Karpas-422 (cell line): ENCODE measurements at regions not wholly inside any gene's neighbourhood (a gene's known extent, or its start where the extent isn't known, plus 50 kb on each side); places are given as distances from the start of the nearest gene placed in this dataset.

ENCODE experiments used
- DNase-seq: peaks from one replicate; pipeline ENCODE4 v3.0.0-alpha.2; 2015
- H2AFZ ChIP-seq: fragments of 200-600 bp; sonication (generic); 2 replicates; pipeline ENCODE4 v1.6.1; 2014; ENCODE audit warnings: antibody characterized with exemption, low read length, mixed read lengths
- H3K27ac ChIP-seq: fragments of 200-600 bp; sonication (generic); 2 replicates; pipeline ENCODE4 v1.5.1; 2014; ENCODE audit warnings: mild to moderate bottlenecking, low read length, moderate library complexity
- H3K27me3 ChIP-seq: fragments of 200-600 bp; sonication (generic); 2 replicates; pipeline ENCODE4 v1.6.1; 2014; ENCODE audit warnings: low read length, mixed read lengths
- H3K36me3 ChIP-seq: fragments of 200-600 bp; sonication (generic); 2 replicates; pipeline ENCODE4 v1.6.1; 2014; ENCODE audit warnings: low read length, mixed read lengths; ENCODE audit not compliant: insufficient read depth
- H3K4me1 ChIP-seq: fragments of 200-600 bp; sonication (generic); 2 replicates; pipeline ENCODE4 v1.6.1; 2014; ENCODE audit warnings: mild to moderate bottlenecking, low read length, mixed read lengths
- H3K4me2 ChIP-seq: fragments of 200-600 bp; sonication (generic); 2 replicates; pipeline ENCODE4 v1.6.1; 2014; ENCODE audit warnings: low read length, low read depth, mild to moderate bottlenecking; ENCODE audit not compliant: poor library complexity, severe bottlenecking
- H3K4me3 ChIP-seq: fragments of 200-600 bp; sonication (generic); 2 replicates; pipeline ENCODE4 v1.5.1; 2014; ENCODE audit warnings: mild to moderate bottlenecking, antibody characterized with exemption, low read length, mixed read lengths
- H3K79me2 ChIP-seq: fragments of 200-600 bp; sonication (generic); 2 replicates; pipeline ENCODE4 v1.6.1; 2014; ENCODE audit warnings: mild to moderate bottlenecking, low read length, mixed read lengths
- H3K9ac ChIP-seq: fragments of 200-600 bp; sonication (generic); 2 replicates; pipeline ENCODE4 v1.6.0; 2014; ENCODE audit warnings: low read length
- H3K9me2 ChIP-seq: fragments of 200-600 bp; sonication (generic), shearing (Covaris generic); replicated peaks from 2 replicates; pipeline ENCODE4 v1.6.0; 2014; ENCODE audit warnings: mild to moderate bottlenecking, low read length, moderate library complexity; ENCODE audit not compliant: insufficient read depth
- H3K9me3 ChIP-seq: fragments of 300-700, 200-600 bp; sonication (generic); 2 replicates; pipeline ENCODE4 v1.6.1; 2014; ENCODE audit warnings: low read length, mixed read lengths
- H4K20me1 ChIP-seq: fragments of 200-600 bp; sonication (generic); 2 replicates; pipeline ENCODE4 v1.6.1; 2014; ENCODE audit warnings: mild to moderate bottlenecking, antibody characterized with exemption, low read length, low read depth; ENCODE audit not compliant: insufficient read depth

DNA sequence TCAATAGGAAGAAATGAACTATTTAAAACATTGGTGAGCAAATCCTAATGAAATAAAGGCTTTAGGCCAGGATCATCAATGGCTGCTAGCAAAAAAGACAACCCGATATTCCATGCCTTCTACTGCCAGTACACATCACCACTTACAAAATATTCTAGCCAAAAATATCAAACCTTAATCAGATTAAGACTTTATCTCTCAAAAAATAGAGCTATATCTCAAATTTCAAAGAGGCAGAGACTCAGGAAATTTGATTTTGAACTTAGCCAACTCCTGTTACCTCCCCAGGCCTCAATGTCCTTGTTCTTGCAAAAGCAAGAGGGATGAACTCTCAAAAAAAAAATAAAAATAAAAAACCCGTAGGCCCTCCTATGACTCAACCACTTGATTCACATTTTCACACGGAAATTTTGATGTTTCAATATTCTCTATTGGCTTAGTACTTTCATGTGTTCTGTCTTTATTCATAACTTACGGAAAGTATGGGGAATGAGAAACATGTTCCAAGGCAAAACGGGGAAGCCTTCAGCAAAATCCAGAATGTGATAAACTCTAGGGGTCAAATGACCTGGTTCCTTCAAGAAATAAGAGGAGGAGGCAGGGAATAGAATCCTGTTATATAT lies 273.3 kb upstream of the ZPLD1 start:
- Histone ChIP-seq H3K4me2 (no peak overlapping the region), H3K36me3 (no peaks in the 10 kb centered on the region), H3K4me1 (no peaks in the 10 kb centered on the region), H3K27ac (no peak overlapping the region), H3K9me3 (no peaks in the 10 kb centered on the region), H3K79me2 (no peaks in the 10 kb centered on the region), H3K27me3 (no peaks in the 10 kb centered on the region), H3K9ac (no peak overlapping the region), H4K20me1 (no peaks in the 10 kb centered on the region), H3K4me3 (no peak overlapping the region), H3K9me2 (no peaks in the 10 kb centered on the region), H2AFZ (no peak overlapping the region)
- no peak for DNase-seq

- H3K9ac ChIP-seq, result no peak overlapping the region
- H3K79me2 ChIP-seq, result no peaks in the 10 kb centered on the region
- no peaks in the 10 kb centered on the region for H3K36me3 ChIP-seq
- H4K20me1 ChIP-seq, result no peaks in the 10 kb centered on the region
- no peak overlapping the region for H2AFZ ChIP-seq
- no peak for DNase-seq
- no peaks in the 10 kb centered on the region for H3K27me3 ChIP-seq
- H3K4me2 ChIP-seq, result no peak overlapping the region
- no peaks in the 10 kb centered on the region for H3K9me2 ChIP-seq
- H3K27ac ChIP-seq, result no peak overlapping the region
- H3K9me3 ChIP-seq, result no peaks in the 10 kb centered on the region
- no peak overlapping the region for H3K4me3 ChIP-seq
- H3K4me1 ChIP-seq, result no peaks in the 10 kb centered on the region
Measured at GRCh38 chr3:102162251-102162650, 272.6 kb upstream of the ZPLD1 start.

- no peak for DNase-seq
- Histone ChIP-seq H3K9me3 (no peaks in the 10 kb centered on the region), H3K9ac (no peak overlapping the region), H3K27me3 (no peaks in the 10 kb centered on the region), H2AFZ (no peak overlapping the region), H3K79me2 (no peaks in the 10 kb centered on the region), H3K4me2 (no peak overlapping the region), H3K9me2 (no peaks in the 10 kb centered on the region), H3K36me3 (no peaks in the 10 kb centered on the region), H4K20me1 (no peaks in the 10 kb centered on the region), H3K4me1 (no peaks in the 10 kb centered on the region), H3K27ac (no peak overlapping the region), H3K4me3 (no peak overlapping the region)
Measured at GRCh38 chr3:102163039-102163817, 271.6 kb upstream of the ZPLD1 start.

GRCh38 chr3:102163818-102164154 lies 271.0 kb upstream of the ZPLD1 start:
- Histone ChIP-seq H3K4me1 (no peaks in the 10 kb centered on the region), H3K36me3 (no peaks in the 10 kb centered on the region), H3K4me3 (no peak overlapping the region), H3K9me3 (no peaks in the 10 kb centered on the region), H4K20me1 (no peaks in the 10 kb centered on the region), H3K79me2 (no peaks in the 10 kb centered on the region), H3K9me2 (no peaks in the 10 kb centered on the region), H3K4me2 (no peak overlapping the region), H2AFZ (no peak overlapping the region), H3K9ac (no peak overlapping the region), H3K27me3 (no peaks in the 10 kb centered on the region), H3K27ac (no peak overlapping the region)
- no peak for DNase-seq

- DNase-seq, result no peak
- H3K4me2 ChIP-seq, result no peak overlapping the region
- H3K27ac ChIP-seq, result no peak overlapping the region
- no peak overlapping the region for H3K9ac ChIP-seq
- no peaks in the 10 kb centered on the region for H3K9me2 ChIP-seq
- H2AFZ ChIP-seq, result no peak overlapping the region
- H3K79me2 ChIP-seq, result no peaks in the 10 kb centered on the region
- H3K9me3 ChIP-seq, result no peaks in the 10 kb centered on the region
- H3K4me3 ChIP-seq, result no peak overlapping the region
- no peaks in the 10 kb centered on the region for H3K27me3 ChIP-seq
- no peaks in the 10 kb centered on the region for H4K20me1 ChIP-seq
- H3K36me3 ChIP-seq, result no peaks in the 10 kb centered on the region
- no peaks in the 10 kb centered on the region for H3K4me1 ChIP-seq
Measured at GRCh38 chr3:102165367-102165766, 269.4 kb upstream of the ZPLD1 start.

GRCh38 chr3:102169915-102170479 lies 264.8 kb upstream of the ZPLD1 start:
- H3K4me1 ChIP-seq, result no peaks in the 10 kb centered on the region
- no peak overlapping the region for H2AFZ ChIP-seq
- no peaks in the 10 kb centered on the region for H4K20me1 ChIP-seq
- H3K27me3 ChIP-seq, result no peaks in the 10 kb centered on the region
- no peaks in the 10 kb centered on the region for H3K9me2 ChIP-seq
- no peaks in the 10 kb centered on the region for H3K79me2 ChIP-seq
- H3K36me3 ChIP-seq, result no peaks in the 10 kb centered on the region
- no peak for DNase-seq
- no peak overlapping the region for H3K27ac ChIP-seq
- H3K9ac ChIP-seq, result no peak overlapping the region
- H3K4me3 ChIP-seq, result no peak overlapping the region
- no peak overlapping the region for H3K4me2 ChIP-seq
- no peaks in the 10 kb centered on the region for H3K9me3 ChIP-seq

DNA sequence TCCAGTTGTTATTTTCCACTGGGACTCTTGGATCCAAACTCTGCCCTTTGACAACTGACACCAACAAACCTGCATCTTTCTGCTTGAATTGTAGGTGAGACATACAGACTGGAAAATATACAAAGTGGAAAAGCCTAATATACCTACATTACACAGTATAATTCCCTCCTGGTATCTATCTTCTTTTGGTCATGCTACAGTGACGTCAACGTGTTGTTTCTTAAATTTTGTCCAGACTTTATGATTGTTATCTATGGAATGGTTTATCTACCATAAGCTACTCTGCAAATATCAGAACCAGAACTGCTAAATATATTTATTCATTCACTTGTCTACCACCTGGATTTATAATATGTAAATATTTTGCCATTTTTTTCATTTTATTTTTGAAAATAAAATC lies 264.3 kb upstream of the ZPLD1 start:
- no peak for DNase-seq
- Histone ChIP-seq H3K27me3 (no peaks in the 10 kb centered on the region), H3K79me2 (no peaks in the 10 kb centered on the region), H3K9me3 (no peaks in the 10 kb centered on the region), H3K9me2 (no peaks in the 10 kb centered on the region), H3K4me3 (no peak overlapping the region), H3K9ac (no peak overlapping the region), H3K4me2 (no peak overlapping the region), H3K27ac (no peak overlapping the region), H4K20me1 (no peaks in the 10 kb centered on the region), H3K4me1 (no peaks in the 10 kb centered on the region), H3K36me3 (no peaks in the 10 kb centered on the region), H2AFZ (no peak overlapping the region)

GRCh38 chr3:102174312-102174712 lies 260.5 kb upstream of the ZPLD1 start:
- Histone ChIP-seq H3K9ac (no peak overlapping the region), H3K36me3 (no peaks in the 10 kb centered on the region), H3K79me2 (no peaks in the 10 kb centered on the region), H3K9me3 (no peaks in the 10 kb centered on the region), H3K4me2 (no peak overlapping the region), H2AFZ (no peak overlapping the region), H3K27ac (no peak overlapping the region), H3K4me3 (no peak overlapping the region), H4K20me1 (no peaks in the 10 kb centered on the region), H3K9me2 (no peaks in the 10 kb centered on the region), H3K4me1 (no peaks in the 10 kb centered on the region), H3K27me3 (no peaks in the 10 kb centered on the region)
- DNase-seq, result no peak
